Anterior cingulate cortex (tissue), 58 donors: ENCODE measurements at regions not wholly inside any gene's neighbourhood (a gene's known extent, or its start where the extent isn't known, plus 50 kb on each side); places are given as distances from the start of the nearest gene placed in this dataset.
"Not testable (repeated sequence)": the region's sequence is repeated elsewhere in the genome, so short reads cannot be mapped to it uniquely, and the experiment has no call there.

Source experiments
- DNase-seq, 58 donors: peaks; one replicate each; lab custom pipeline; 2025; lab: John Stamatoyannopoulos, UW

GRCh38 chr10:71079761-71080380 lies 132.5 kb upstream of the UNC5B start:
- no peak for DNase-seq

- DNase-seq: no peak
These were observed 131.8 kb upstream of the UNC5B start for GRCh38 chr10:71080381-71081228.

- no peak for DNase-seq
These were observed 131.2 kb upstream of the UNC5B start for GRCh38 chr10:71081229-71081560.

- no peak for DNase-seq
These were observed 130.5 kb upstream of the UNC5B start for GRCh38 chr10:71081912-71082311.

- DNase-seq: no peak
These were observed 129.2 kb upstream of the UNC5B start for GRCh38 chr10:71082960-71083715.

GRCh38 chr10:71083716-71083975 lies 128.7 kb upstream of the UNC5B start:
- DNase-seq: no peak

GRCh38 chr10:71084061-71084817 lies 128.1 kb upstream of the UNC5B start:
- DNase-seq: no peak

- no peak for DNase-seq
These were observed 127.6 kb upstream of the UNC5B start for GRCh38 chr10:71084818-71085126.

GRCh38 chr10:71085689-71086438 lies 126.5 kb upstream of the UNC5B start:
- no peak for DNase-seq

- no peak for DNase-seq
These were observed 125.8 kb upstream of the UNC5B start for GRCh38 chr10:71086439-71087080.

- DNase-seq: no peak
These were observed 124.7 kb upstream of the UNC5B start for GRCh38 chr10:71087622-71088021.

- no peak for DNase-seq
These were observed 124.3 kb upstream of the UNC5B start for GRCh38 chr10:71088054-71088453.

GRCh38 chr10:71088578-71088977 lies 123.8 kb upstream of the UNC5B start:
- DNase-seq: not testable (repeated sequence)

- DNase-seq: no peak
These were observed 123.2 kb upstream of the UNC5B start for GRCh38 chr10:71089162-71089561.

GRCh38 chr10:71090330-71090729 lies 122.0 kb upstream of the UNC5B start:
- DNase-seq: no peak

GRCh38 chr10:71090801-71091200 lies 121.6 kb upstream of the UNC5B start:
- no peak for DNase-seq

GRCh38 chr10:71092812-71093401 lies 119.5 kb upstream of the UNC5B start:
- no peak for DNase-seq

- no peak for DNase-seq
These were observed 118.8 kb upstream of the UNC5B start for GRCh38 chr10:71093531-71093930.

GRCh38 chr10:71094712-71095390 lies 117.5 kb upstream of the UNC5B start:
- no peak for DNase-seq
